HG02623 (cell line): ENCODE measurements at regions not wholly inside any gene's neighbourhood (a gene's known extent, or its start where the extent isn't known, plus 50 kb on each side); places are given as distances from the start of the nearest gene placed in this dataset.
A peak's percentile ranks its signal among the peaks of the same experiment; 100 is the strongest.

Experiments
- ATAC-seq: cut with Tn5 transposase; IDR thresholded peaks from one replicate; pipeline ENCODE4 v1.9.1; 2021; ENCODE audit warnings: moderate library complexity; ENCODE audit not compliant: unreplicated experiment

DNA sequence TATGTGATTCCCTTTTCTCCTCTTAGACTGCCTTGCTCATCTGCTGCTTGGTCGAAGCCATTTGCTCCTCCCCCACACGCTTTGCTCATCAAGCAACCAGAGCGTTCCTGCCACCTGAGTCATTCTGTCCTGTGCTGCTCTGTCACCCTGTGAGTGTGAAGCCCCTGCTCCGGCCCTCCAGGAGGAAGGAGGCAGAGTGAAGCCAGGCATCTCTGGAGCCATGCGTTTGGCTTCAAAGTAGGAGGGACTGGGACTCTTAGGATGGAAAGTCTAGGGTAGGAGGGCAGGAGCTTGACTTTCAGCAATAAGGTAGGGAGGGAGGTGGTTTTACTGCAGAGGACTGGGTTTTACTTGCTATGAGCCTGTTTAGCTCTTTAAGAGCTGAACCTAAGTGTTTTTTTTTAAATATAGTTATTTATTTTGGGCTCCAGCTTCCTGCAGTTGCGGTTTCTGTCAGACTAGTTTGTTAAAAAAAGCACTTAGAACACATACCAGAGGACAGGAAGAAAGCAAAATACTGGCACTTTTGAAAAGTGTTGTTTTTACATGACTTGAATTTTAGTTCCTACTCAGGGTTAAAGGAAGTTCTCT, 63.6 kb downstream of the SPINK2 start:
- ATAC-seq, result peak; percentile 92

DNA sequence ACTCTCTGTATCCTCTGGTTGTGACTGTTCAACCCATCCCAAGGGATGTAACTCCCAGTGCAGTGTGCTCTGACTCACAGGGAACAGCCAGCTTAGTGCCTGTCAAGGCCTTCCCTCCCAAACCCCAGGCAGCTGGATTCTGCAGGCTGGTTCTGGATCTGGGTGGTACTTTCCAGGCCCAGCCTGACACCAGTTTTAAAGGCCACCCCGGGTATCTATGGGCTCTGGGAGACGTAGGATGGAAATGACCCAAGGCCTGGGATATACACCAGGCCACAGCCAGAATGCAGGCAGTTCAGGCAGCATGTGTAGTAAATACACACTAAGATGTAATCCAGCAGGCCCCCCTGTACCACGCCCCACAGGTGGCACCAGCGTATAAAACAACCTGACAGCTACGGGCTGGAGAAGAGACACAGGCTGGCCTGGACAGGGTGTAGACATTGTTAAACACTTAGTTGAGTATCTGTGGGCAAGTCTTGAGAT, 64.2 kb downstream of the SPINK2 start:
- peak; percentile 34 for ATAC-seq

DNA sequence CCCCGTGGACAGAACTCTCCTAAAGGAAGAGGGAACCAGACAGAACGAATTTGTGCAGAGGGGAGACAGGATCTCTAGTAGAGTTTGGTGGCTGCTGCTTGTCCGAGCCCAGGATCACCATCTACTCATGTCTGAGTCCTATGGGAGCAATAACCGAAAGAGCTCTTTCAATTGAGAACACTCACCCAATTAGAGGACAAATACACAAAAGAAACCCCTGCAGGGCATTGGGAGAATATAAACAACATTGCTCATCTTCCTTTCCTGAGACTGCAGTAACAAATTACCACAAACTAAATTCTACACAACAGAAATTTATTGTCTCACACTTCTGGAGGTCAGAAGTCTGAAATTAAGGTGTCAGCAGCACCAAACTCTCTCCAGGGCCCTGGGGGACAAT, 65.6 kb downstream of the SPINK2 start:
- ATAC-seq, result no peak

DNA sequence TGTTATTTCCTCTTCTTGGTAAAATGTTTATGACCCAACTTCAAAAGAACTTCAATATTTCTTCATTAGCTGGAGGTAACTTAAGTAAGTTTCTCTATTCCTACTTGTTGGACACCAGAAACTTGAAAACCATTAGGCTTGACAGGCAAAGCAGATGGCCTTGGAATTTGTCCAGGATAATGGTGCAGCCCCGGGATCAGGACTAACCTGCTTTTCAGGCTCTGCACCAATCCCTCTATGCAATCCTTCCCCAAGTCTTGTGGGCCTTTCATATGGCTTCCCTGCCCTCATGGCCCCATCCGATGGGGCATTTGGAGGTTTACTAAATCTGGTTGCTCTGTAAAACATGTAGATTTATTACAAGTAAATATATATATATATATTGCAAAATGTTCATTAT, 68.5 kb downstream of the SPINK2 start:
- no peak for ATAC-seq

DNA sequence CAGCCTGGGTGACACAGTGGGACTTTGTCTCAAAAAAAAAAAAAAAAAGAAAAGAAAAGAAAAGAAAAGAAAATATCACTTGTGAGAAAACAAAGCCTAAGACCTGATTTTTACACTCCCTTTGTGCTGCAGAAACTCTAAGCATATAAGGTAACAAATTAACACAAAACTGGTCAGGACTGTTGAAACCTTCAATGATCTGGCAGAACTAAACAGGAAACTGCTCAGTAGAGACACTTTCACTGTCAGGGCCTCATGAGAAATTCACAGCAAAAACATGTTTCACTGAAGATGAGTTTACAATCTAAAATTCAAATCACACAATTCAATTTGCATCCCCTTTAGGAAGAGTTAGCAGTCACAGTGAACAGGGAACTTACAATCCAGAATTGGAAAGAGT, 69.1 kb upstream of the HOPX start:
- no peak for ATAC-seq

DNA sequence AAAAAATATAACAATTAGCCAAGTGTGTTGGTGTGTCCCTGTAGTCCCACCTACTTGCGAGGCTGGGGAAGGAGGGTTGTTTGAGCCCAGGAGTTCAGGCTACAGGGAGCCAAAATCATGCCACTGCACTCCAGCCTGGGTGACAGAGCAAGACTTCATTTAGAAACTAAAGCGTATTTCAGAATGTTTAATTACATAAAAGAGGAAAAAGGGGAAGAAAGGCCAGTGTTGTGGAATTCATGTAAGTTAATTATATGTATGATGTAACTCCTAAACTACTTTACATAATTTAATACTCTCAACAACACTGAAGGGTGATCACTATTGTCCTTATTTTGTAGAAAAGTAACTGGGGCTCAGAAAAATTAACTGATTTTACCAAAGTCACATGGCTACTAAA, 67.2 kb upstream of the HOPX start:
- ATAC-seq, result no peak

DNA sequence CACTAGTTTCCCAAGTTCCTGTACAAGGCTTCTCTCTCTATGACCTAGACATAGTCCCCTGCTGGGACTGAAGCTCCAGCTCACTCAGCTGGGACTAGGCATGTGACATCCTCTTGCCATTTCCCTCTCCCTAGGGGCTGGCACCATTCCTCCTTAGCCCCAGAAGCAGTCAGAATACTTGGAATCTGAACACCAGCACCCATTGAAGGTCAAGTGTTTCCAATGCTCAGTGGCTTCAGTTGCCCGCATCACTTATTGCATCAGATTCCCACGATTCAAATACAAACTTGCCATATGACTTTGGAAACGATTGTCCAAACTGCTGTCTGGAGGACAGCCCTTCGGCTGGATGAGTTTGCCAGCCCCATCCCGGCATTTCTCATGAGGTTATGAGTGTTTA, 65.5 kb upstream of the HOPX start:
- ATAC-seq, result no peak

DNA sequence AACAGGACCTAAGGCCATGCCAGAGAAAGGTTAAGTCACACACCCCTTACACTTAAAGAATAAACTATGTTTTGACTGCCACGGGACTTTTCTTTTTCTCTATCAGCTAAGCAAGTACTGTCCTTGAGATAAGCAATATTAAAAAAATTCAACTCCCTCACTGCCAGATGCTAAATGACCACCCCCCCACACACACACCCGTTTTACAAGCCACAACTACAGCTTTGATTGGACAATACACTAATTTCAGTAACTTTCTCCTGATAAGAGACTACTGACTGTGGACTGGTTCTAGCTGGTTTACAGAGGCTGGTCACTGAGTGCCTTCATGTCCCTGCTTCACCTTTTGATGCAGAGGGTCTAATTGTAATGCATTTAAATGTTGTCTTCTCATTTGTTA, 63.9 kb upstream of the HOPX start:
- ATAC-seq, result no peak

DNA sequence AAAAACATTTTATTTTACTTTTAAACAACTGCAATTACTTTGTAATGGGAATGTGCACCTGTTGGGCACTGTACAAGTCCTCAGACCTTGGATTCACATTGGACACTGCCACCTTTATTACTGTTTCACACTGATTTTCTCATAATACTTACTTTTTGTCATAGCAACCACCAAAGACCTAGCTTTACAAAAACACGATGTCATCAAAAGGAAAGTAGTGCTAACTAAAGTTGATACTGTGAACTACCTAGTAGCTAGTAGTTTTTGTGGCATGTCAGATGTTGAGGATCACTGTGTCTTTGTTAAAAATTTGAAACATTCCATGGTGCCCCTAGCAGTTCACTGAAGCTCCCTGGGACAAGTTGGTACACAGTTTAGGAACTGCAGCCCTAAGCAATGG, 62.9 kb upstream of the HOPX start:
- no peak for ATAC-seq

DNA sequence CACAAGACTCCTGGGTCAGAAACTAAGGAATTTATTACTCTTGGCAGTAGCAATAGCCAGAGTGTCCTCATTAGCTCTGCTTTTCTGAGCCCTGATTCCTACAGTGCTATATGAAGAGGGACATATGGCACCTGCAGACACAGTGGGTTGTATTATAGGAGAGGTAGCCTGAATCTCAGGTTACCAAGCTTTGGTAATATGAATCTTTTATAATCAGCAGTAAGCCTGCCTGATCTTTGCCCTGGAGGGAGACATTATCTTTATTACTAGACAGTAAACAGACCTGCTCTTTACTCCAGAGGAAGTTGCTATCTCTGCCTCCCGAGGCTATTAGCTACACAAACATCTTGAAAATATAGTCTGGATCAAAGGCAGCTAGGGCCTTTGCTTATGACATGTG, 62.5 kb upstream of the HOPX start:
- ATAC-seq, result no peak

DNA sequence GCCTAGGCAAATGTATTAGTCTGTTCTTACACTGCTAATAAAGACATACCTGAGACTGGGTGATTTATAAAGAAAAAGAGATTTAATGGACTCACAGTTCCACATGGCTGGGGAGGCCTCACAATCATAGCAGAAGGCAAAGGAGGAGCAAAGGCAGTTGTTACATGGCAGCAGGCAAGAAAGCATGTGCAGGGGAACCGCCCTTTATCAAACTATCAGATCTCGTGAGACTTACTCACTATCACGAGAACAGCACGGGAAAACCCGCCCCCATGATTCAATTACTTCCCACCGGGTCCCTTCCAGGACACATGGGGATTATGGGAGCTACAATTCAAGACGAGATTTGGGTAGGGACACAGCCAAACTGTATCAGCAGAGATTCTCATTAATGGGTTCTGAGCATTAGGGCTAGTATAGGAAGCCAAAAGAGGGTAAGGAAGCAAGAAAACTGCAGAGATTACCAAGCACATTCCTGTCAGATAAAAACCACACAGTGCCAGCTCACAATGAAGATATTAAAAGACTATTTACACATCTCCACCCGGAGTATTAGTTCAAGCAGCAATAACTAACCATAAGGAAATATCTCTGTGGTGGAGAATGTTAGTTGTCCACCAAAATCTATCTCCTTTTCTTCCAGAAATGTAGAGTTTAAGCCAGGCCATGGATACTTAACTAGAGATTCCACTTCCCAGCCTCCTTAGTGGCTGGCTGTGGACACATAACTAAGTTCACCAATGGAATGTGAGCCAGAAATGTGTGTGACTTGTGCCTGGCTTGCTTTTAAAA, 61.2 kb upstream of the HOPX start:
- ATAC-seq, result no peak

DNA sequence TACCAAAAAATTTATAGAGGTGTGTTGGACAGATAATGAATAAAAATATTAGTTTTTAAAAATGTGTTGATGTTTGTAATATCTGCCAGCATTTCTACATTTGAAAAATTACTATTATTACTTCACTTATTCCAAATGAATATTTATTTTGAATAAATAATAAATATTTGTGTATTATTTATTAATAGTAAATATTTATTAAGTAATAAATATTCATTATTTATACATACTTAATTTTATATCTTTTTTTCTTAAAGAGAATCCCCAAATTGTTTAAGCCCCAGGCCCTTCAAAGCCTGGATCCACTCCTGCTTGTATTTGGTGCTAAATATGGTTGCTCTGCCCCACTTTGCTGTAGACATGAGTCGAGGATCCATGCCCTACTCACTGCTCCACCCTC, 60.5 kb upstream of the HOPX start:
- no peak for ATAC-seq

DNA sequence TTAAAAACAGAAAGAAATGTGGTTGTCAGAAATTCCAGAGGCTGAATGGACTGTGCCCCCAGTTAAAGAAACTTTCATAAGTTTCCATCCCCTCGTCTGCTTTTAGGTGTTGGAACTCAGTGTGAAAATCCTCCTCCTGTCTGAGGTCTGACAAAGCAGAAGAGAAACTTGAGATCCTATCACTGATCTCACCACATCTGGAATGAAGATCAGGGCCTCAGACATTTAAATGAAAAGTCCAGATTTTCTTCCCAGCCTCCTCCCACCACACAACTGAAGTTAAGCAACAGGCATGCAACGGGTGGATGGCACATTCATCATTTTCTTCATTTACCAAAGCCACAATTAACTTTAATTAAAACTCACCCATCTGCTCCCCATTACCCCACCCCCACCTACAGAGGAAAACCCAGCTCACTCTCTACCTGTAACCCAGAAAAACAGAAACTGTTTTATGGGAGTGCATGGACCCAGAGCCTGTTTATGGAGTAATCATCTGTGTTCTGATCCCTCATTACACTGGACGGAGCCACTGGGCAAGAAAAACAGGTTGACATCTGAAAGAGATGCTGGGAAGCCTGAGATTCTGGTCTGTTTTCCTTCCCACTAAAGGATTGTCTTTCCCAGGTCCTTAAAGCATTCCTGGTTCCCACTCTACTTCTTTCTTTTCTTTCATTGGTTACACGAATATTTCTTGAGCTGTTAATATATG, 58.1 kb upstream of the HOPX start:
- ATAC-seq, result no peak

DNA sequence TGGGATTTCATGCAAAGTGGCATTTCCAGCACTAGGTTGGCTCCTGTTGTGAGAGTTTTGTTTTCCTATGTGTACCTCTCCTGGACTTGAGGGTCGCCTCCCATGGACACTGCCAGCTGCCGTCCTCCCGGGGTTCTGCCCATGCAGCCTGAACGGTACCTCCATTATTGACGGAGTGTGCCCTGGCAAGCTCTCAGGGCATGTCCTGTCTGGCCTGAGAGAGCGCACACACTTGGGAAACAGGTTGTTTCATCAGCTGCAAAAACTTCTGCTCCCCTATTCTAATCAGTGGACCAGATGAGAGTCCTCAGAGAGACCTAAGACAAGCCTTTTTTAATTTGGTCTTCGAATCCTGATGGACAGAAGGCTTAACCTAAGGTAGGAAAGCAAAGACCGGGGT, 56.6 kb upstream of the HOPX start:
- no peak for ATAC-seq

DNA sequence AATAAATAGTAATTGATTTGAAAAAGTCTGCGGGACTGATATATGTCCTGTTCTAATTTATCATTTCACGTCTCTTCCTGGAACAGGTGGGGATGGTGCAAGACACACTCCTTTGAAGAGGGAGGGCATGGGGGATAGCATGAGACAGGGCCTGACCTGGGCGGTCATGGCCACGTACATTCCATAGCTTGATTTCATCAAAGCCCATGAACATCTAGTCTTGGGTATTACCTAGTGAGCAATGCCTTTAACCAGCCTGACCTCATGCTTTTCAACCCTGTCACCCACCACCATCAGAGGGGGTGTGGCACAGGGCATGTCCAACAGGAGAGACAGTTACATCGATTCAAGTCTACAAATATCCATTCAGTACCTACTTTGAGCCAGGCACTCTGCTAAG, 52.3 kb upstream of the HOPX start:
- ATAC-seq, result no peak

DNA sequence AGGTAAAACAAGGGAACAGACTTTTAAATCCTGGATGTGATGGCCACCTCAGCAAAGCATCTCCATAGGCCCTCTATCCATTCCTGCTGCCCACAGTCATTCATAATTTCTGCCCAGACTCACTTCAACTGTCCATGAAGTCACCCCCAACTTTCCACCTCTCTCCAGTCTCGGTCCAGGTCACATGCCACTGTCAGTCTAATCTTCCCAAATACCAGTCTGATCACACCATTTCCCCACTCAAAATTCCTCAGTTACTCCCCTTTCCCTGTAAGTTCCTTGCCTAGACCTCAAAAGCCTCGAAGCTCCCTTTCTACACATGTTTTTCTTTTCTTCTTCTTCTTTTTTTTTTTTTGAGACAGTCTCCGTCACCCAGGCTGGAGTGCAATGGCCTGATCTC, 51.2 kb upstream of the HOPX start:
- no peak for ATAC-seq

DNA sequence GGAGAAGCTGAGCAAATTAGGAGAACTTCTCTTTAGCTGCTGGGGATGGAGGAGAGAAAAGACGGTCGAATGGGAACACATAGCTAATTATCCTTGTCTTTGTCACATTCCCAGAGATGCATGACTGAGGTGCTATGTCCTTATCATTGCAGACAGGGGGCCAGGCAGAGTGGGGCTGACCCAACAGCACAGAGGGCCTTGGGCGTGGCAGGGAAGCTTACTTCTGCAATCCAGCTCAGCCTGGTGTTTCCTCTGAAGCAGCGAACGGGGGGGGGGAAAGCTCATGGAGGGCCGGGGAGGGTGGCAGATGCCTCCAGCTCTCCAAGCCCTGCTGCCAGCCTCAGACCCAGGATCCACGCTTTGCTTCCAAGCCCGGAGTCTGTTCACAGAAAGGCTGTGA, 50.8 kb upstream of the HOPX start:
- ATAC-seq, result no peak
